ENCODE measurements at regions not wholly inside any gene's neighbourhood (a gene's known extent, or its start where the extent isn't known, plus 50 kb on each side); places are given as distances from the start of the nearest gene placed in this dataset.

GRCh38 chr13:44206434-44206833, 167.2 kb upstream of the SERP2 start:
- no peaks in the 10 kb centered on the region for H3K4me1 ChIP-seq (ENCODE audit: control insufficient read depth, insufficient read depth, low read length)
- H3K4me3 ChIP-seq (ENCODE audit: low read depth, low read length) = no peak overlapping the region
- no peaks in the 10 kb centered on the region for H3K9me3 ChIP-seq (ENCODE audit: control insufficient read depth, insufficient read depth, low read depth, low read length)
- POLR2A ChIA-PET = no interaction called here
- CTCF ChIA-PET = interaction anchor here (0.7 kb wide), 1 partner anchor 15 kb away, joined by 3 read pairs; no protein-coding TSS in a partner anchor
- H3K27ac ChIP-seq (ENCODE audit: extremely low read depth, low read depth, low read length) = no peak overlapping the region
- no peaks in the 10 kb centered on the region for H3K36me3 ChIP-seq (ENCODE audit: control insufficient read depth in 2 of 2, insufficient read depth in 1 of 2, low read length in 2 of 2)
- TF ChIP-seq GFI1B (tag by site-specific recombination; IDR thresholded peaks at IDR 0.05) (no peak), ZNF518A (tag by site-specific recombination; conservative IDR thresholded peaks at IDR 0.05; ENCODE audit: low read depth) (no peak), ZNF112 (tag by site-specific recombination; IDR thresholded peaks at IDR 0.05) (no peak), HOXD13 (CRISPR knock-in tag; IDR thresholded peaks at IDR 0.05; ENCODE audit: borderline replicate concordance) (no peak), ZNF596 (tag by site-specific recombination; IDR thresholded peaks at IDR 0.05) (no peak), ZFP37 (tag by site-specific recombination; IDR thresholded peaks at IDR 0.05) (no peak), ZIC2 (tag by site-specific recombination; IDR thresholded peaks at IDR 0.05) (no peak), INSM2 (tag by site-specific recombination; IDR thresholded peaks at IDR 0.05) (no peak), ZFP41 (tag by site-specific recombination; IDR thresholded peaks at IDR 0.05; ENCODE audit: borderline replicate concordance) (no peak), ZNF223 (tag by site-specific recombination; IDR thresholded peaks at IDR 0.05) (no peak)
- TF ChIP-seq, protein P1, sequence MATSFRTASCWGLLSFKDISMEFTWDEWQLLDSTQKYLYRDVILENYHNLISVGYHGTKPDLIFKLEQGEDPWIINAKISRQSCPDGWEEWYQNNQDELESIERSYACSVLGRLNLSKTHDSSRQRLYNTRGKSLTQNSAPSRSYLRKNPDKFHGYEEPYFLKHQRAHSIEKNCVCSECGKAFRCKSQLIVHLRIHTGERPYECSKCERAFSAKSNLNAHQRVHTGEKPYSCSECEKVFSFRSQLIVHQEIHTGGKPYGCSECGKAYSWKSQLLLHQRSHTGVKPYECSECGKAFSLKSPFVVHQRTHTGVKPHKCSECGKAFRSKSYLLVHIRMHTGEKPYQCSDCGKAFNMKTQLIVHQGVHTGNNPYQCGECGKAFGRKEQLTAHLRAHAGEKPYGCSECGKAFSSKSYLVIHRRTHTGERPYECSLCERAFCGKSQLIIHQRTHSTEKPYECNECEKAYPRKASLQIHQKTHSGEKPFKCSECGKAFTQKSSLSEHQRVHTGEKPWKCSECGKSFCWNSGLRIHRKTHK (tag by site-specific recombination; IDR thresholded peaks at IDR 0.05) = no peak
- TF ChIP-seq, protein P2, sequence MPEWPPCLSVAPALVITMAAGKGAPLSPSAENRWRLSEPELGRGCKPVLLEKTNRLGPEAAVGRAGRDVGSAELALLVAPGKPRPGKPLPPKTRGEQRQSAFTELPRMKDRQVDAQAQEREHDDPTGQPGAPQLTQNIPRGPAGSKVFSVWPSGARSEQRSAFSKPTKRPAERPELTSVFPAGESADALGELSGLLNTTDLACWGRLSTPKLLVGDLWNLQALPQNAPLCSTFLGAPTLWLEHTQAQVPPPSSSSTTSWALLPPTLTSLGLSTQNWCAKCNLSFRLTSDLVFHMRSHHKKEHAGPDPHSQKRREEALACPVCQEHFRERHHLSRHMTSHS (tag by site-specific recombination; IDR thresholded peaks at IDR 0.05) = no peak
- TF ChIP-seq, protein P3, sequence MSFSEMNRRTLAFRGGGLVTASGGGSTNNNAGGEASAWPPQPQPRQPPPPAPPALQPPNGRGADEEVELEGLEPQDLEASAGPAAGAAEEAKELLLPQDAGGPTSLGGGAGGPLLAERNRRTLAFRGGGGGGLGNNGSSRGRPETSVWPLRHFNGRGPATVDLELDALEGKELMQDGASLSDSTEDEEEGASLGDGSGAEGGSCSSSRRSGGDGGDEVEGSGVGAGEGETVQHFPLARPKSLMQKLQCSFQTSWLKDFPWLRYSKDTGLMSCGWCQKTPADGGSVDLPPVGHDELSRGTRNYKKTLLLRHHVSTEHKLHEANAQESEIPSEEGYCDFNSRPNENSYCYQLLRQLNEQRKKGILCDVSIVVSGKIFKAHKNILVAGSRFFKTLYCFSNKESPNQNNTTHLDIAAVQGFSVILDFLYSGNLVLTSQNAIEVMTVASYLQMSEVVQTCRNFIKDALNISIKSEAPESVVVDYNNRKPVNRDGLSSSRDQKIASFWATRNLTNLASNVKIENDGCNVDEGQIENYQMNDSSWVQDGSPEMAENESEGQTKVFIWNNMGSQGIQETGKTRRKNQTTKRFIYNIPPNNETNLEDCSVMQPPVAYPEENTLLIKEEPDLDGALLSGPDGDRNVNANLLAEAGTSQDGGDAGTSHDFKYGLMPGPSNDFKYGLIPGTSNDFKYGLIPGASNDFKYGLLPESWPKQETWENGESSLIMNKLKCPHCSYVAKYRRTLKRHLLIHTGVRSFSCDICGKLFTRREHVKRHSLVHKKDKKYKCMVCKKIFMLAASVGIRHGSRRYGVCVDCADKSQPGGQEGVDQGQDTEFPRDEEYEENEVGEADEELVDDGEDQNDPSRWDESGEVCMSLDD (tag by site-specific recombination; IDR thresholded peaks at IDR 0.05) = no peak

DNA sequence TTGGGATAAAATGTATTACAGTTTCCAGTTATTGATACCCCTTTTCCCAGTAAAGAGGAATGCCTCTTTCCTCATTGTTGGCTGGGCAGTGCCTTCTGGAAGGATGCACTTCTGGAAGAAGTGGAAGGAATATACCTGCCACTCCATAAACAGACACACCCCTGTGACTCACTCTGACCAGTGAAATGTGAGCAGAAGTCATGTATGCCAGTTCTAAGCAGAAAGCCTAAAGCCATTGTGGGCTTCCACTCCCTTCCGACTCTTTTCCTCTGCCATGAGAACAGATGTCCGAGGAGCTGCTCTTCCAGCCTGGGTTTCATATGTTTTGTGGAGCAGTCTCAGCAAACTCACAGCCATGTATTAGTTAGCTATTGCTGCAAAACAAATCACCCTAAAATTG, 166.1 kb upstream of the SERP2 start:
- H3K9me3 ChIP-seq (ENCODE audit: control insufficient read depth, insufficient read depth, low read depth, low read length) = no peaks in the 10 kb centered on the region
- ChIA-PET CTCF (no interaction called here), POLR2A (no interaction called here)
- no peaks in the 10 kb centered on the region for H3K36me3 ChIP-seq (ENCODE audit: control insufficient read depth in 2 of 2, insufficient read depth in 1 of 2, low read length in 2 of 2)
- no peaks in the 10 kb centered on the region for H3K4me1 ChIP-seq (ENCODE audit: control insufficient read depth, insufficient read depth, low read length)
- H3K4me3 ChIP-seq (ENCODE audit: low read depth, low read length) = no peak overlapping the region
- H3K27ac ChIP-seq (ENCODE audit: extremely low read depth, low read depth, low read length) = no peak overlapping the region
- TF ChIP-seq GLIS2 (tag by site-specific recombination; IDR thresholded peaks at IDR 0.05) (no peak), ZNF19 (tag by site-specific recombination; IDR thresholded peaks at IDR 0.05; ENCODE audit: low read depth) (no peak), ZNF449 (tag by site-specific recombination; IDR thresholded peaks at IDR 0.05) (no peak), GLI2 (tag by site-specific recombination; IDR thresholded peaks at IDR 0.05; ENCODE audit: borderline replicate concordance, low read depth) (no peak), EGR2 (tag by site-specific recombination; IDR thresholded peaks at IDR 0.05; ENCODE audit: low read depth) (no peak), ZNF670 (tag by site-specific recombination; IDR thresholded peaks at IDR 0.05; ENCODE audit: low read depth) (no peak)
- TF ChIP-seq, protein P4, sequence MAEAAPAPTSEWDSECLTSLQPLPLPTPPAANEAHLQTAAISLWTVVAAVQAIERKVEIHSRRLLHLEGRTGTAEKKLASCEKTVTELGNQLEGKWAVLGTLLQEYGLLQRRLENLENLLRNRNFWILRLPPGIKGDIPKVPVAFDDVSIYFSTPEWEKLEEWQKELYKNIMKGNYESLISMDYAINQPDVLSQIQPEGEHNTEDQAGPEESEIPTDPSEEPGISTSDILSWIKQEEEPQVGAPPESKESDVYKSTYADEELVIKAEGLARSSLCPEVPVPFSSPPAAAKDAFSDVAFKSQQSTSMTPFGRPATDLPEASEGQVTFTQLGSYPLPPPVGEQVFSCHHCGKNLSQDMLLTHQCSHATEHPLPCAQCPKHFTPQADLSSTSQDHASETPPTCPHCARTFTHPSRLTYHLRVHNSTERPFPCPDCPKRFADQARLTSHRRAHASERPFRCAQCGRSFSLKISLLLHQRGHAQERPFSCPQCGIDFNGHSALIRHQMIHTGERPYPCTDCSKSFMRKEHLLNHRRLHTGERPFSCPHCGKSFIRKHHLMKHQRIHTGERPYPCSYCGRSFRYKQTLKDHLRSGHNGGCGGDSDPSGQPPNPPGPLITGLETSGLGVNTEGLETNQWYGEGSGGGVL (tag by site-specific recombination; IDR thresholded peaks at IDR 0.05) = no peak
